GM12878 (cell line): ENCODE measurements at regions not wholly inside any gene's neighbourhood (a gene's known extent, or its start where the extent isn't known, plus 50 kb on each side); places are given as distances from the start of the nearest gene placed in this dataset.

Experiments
- ATAC-seq: fragments of 200-7000 bp; cut with Tn5 transposase; 3 replicates; pipeline ENCODE4 v1.9.1; 2020; ENCODE audit warnings: mild to moderate bottlenecking, moderate library complexity
- BruUV-seq: library from RNA; stranded (reverse); fragments of 400-500 nt; replicated peaks from 2 replicates; lab custom pipeline; 2021; lab: Mats Ljungman, UMichigan
- CTCF ChIA-PET: fragments of 300-600 bp; sonication (Branson Sonifier 250); formaldehyde crosslinking; extraction: SDS; loops from one replicate; lab custom pipeline; 2021; ENCODE audit warnings: inconsistent platforms; lab: Yijun Ruan, JAX
- POLR2A ChIA-PET: fragments of 350-600 bp; formaldehyde crosslinking; extraction: SDS; loops from one replicate; lab custom pipeline; 2021; ENCODE audit warnings: inconsistent platforms; lab: Charles Lee
- RAD21 ChIA-PET: fragments of 300-600 bp; sonication (Branson Sonifier 250); formaldehyde crosslinking; loops from one replicate; lab custom pipeline; 2023; ENCODE audit warnings: antibody characterized with exemption; ENCODE audit not compliant: unreplicated experiment; lab: Charles Lee
- SMC1A ChIA-PET: fragments of 300-600 bp; sonication (Branson Sonifier 250); formaldehyde crosslinking; loops from one replicate; lab custom pipeline; 2023; ENCODE audit not compliant: unreplicated experiment, uncharacterized antibody; lab: Charles Lee
- DNase-seq: peaks from one replicate; pipeline ENCODE4 v3.0.0-alpha.2; 2011; ENCODE audit warnings: low read depth, low spot score
- FAIRE-seq: peaks from 3 replicates; lab custom pipeline; 2011; peaks lifted over from hg19 to GRCh38; lab: Jason Lieb, UNC
- H2AFZ ChIP-seq: 2 replicates; pipeline ENCODE4 v1.6.0; 2011; ENCODE audit warnings: low read depth, low read length, control low read depth; ENCODE audit not compliant: control insufficient read depth
- H3K27ac ChIP-seq: 2 replicates; pipeline ENCODE4 v1.5.1; 2011; ENCODE audit warnings: control low read depth; ENCODE audit not compliant: control insufficient read depth, insufficient read depth
- H3K27me3 ChIP-seq, 2 experiments: replicated peaks in 1 of 2; 2 replicates each; pipeline versions ENCODE4 v1.6.0 to v1.6.1; 2011; ENCODE audit warnings: low read length in 1 of 2; ENCODE audit not compliant: control insufficient read depth in 2 of 2, insufficient read depth in 2 of 2
- H3K36me3 ChIP-seq, 2 experiments: 2 replicates each; pipeline ENCODE4 v1.5.1; 2011; ENCODE audit warnings: low read length in 1 of 2; ENCODE audit not compliant: control insufficient read depth in 2 of 2, insufficient read depth in 2 of 2
- H3K4me1 ChIP-seq: 2 replicates; pipeline ENCODE4 v1.6.1; 2011; ENCODE audit warnings: mild to moderate bottlenecking, low read length, moderate library complexity, mixed read lengths; ENCODE audit not compliant: control insufficient read depth, insufficient read depth
- H3K4me2 ChIP-seq: 2 replicates; pipeline ENCODE4 v1.6.0; 2011; ENCODE audit warnings: control low read depth; ENCODE audit not compliant: control insufficient read depth, insufficient read depth
- H3K4me3 ChIP-seq: fragments of 200-600 bp; sonication (generic); 2 replicates; pipeline ENCODE4 v1.5.1; 2016
- H3K79me2 ChIP-seq: 2 replicates; pipeline ENCODE4 v1.6.0; 2011; ENCODE audit warnings: low read length; ENCODE audit not compliant: control insufficient read depth, insufficient read depth
- H3K9ac ChIP-seq: 2 replicates; pipeline ENCODE4 v1.8.0; 2011; ENCODE audit warnings: low read length, control low read depth, mixed read lengths; ENCODE audit not compliant: control insufficient read depth, insufficient read depth
- H3K9me3 ChIP-seq: replicated peaks from 3 replicates; pipeline ENCODE4 v1.5.1; 2011; ENCODE audit warnings: mild to moderate bottlenecking, low read length; ENCODE audit not compliant: control insufficient read depth, insufficient read depth
- H4K20me1 ChIP-seq: 2 replicates; pipeline ENCODE4 v1.6.0; 2011; ENCODE audit not compliant: control insufficient read depth, insufficient read depth
- FOXM1 ChIP-seq: IDR thresholded peaks from 2 replicates; pipeline ENCODE4 v1.6.1; 2012; ENCODE audit warnings: low read depth, mild to moderate bottlenecking, inconsistent platforms, low read length, moderate library complexity
- JUND ChIP-seq: IDR thresholded peaks from 2 replicates; pipeline ENCODE4 v1.6.1; 2012; ENCODE audit warnings: low read depth, mild to moderate bottlenecking, low read length, improper control_type of control experiment, moderate library complexity
- KDM1A ChIP-seq: fragments of 200-600 bp; sonication (generic); IDR thresholded peaks from 2 replicates; pipeline ENCODE4 v1.6.1; 2016; ENCODE audit warnings: borderline replicate concordance
- KLF5 ChIP-seq: fragments of 450-650 bp; IDR thresholded peaks from 2 replicates; pipeline ENCODE4 v1.6.1; 2014; ENCODE audit warnings: mild to moderate bottlenecking; ENCODE audit not compliant: partially characterized antibody
- MEF2B ChIP-seq: fragments of 450-650 bp; IDR thresholded peaks from 2 replicates; pipeline ENCODE4 v1.6.1; 2018; ENCODE audit warnings: mild to moderate bottlenecking, moderate library complexity; ENCODE audit not compliant: partially characterized antibody, poor library complexity, severe bottlenecking
- NFYB ChIP-seq: IDR thresholded peaks from 2 replicates; pipeline ENCODE4 v1.6.1; 2011; ENCODE audit warnings: low read depth, mild to moderate bottlenecking, low read length, improper control_type of control experiment, moderate library complexity; ENCODE audit not compliant: insufficient read depth
- POLR2A ChIP-seq: IDR thresholded peaks from 2 replicates; pipeline ENCODE4 v1.6.1; 2011; ENCODE audit warnings: low read depth, mild to moderate bottlenecking, low read length
- SIN3A ChIP-seq: IDR thresholded peaks from 2 replicates; pipeline ENCODE4 v1.6.1; 2012; ENCODE audit warnings: low read depth, low read length, improper control_type of control experiment
- SMAD1 ChIP-seq: fragments of 450-650 bp; IDR thresholded peaks from 2 replicates; pipeline ENCODE4 v1.6.1; 2018; ENCODE audit warnings: mild to moderate bottlenecking, low read depth; ENCODE audit not compliant: partially characterized antibody
- SP1 ChIP-seq: IDR thresholded peaks from one replicate; pipeline ENCODE4 v1.6.1; 2011; ENCODE audit warnings: low read depth, low read length
- SUPT20H ChIP-seq: IDR thresholded peaks from 2 replicates; pipeline ENCODE4 v1.6.1; 2011; ENCODE audit warnings: low read depth, mild to moderate bottlenecking, low read length, moderate library complexity, borderline replicate concordance; ENCODE audit not compliant: control insufficient read depth
- SUZ12 ChIP-seq: fragments of 200-600 bp; sonication (generic); IDR thresholded peaks from one replicate; pipeline ENCODE4 v1.6.1; 2018; ENCODE audit warnings: antibody characterized with exemption, mild to moderate bottlenecking; ENCODE audit not compliant: unreplicated experiment
- TCF7 ChIP-seq: IDR thresholded peaks from 2 replicates; pipeline ENCODE4 v1.6.1; 2014; ENCODE audit warnings: antibody characterized with exemption, borderline replicate concordance
- ZNF622 ChIP-seq: fragments of 450-650 bp; IDR thresholded peaks from 2 replicates; pipeline ENCODE4 v1.6.1; 2017; ENCODE audit warnings: mild to moderate bottlenecking, inconsistent platforms
- ZSCAN29 ChIP-seq: fragments of 450-650 bp; IDR thresholded peaks from 2 replicates; pipeline ENCODE4 v1.6.1; 2017; ENCODE audit warnings: mild to moderate bottlenecking, moderate library complexity
- WGBS: methylation state at CpG from one replicate; pipeline ENCODE4 v1.1.6; 2016; ENCODE audit warnings: low lambda C conversion rate; ENCODE audit not compliant: insufficient replicate concordance, insufficient coverage; ENCODE audit errors: missing lambda C conversion rate; 5-methylcytosine and 5-hydroxymethylcytosine counted together
- in situ Hi-C: fragments of 300-500 bp; cut with MboI; formaldehyde crosslinking; loops from 9 replicates; pipeline ENCODE4 v1.14.3; 2018; ENCODE audit warnings: mixed read lengths
- intact Hi-C: fragments of 100-400 bp; cut with micrococcal nuclease; formaldehyde crosslinking; loops from one replicate; pipeline ENCODE4 v1.14.2; 2022; ENCODE audit not compliant: unreplicated experiment
- TF ChIP-seq, protein P1 (sequence below): fragments of 450-650 bp; IDR thresholded peaks from 2 replicates; pipeline ENCODE4 v1.6.1; 2018; ENCODE audit warnings: borderline replicate concordance, mild to moderate bottlenecking; ENCODE audit not compliant: partially characterized antibody
- TF ChIP-seq, protein P2 (sequence below): IDR thresholded peaks from 2 replicates; pipeline ENCODE4 v1.6.1; 2011; ENCODE audit warnings: low read depth, mild to moderate bottlenecking, low read length, moderate library complexity, borderline replicate concordance; ENCODE audit errors: extremely low read depth
- TF ChIP-seq, protein P3 (sequence below): IDR thresholded peaks from 2 replicates; pipeline ENCODE4 v1.6.1; 2012; ENCODE audit warnings: mild to moderate bottlenecking, low read depth, low read length

DNA sequence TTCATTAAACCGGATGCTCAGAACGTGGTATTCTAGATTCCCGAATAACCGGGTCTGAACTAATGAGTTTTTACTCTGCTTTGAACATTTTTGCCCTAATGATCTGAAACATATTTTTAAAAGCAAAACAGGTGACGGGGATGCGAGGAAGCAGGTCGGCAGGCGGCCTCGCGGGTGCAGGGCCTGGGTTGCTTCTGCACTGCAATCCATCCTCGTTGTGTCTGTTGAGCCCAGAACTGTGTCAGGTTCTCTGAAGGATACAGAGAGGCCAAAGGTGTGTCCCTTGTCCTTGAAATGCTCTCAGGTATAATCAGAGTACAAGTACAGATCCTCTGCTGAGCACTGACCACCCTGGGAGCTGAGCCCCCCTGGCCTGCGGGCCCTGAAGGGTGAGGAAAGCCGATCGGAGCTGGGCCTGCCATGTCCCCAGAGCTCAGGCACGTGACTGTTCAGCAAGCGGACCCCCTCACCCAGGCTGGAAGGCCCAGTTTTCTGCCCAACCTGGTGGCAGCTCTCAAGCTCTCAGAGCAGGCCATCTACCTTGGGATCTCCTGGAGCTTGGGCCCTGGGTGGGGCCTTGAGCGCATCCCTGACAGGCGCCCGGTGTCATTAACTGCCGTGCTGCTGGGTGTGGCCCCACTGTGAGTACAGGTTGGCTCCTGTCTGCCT, 151.8 kb downstream of the OLFM1 start:
- no peak for ATAC-seq
- H3K27me3 ChIP-seq, result no peaks in the 10 kb centered on the region; a peak in 1 of 4 replicates

More for the DNA sequence above, 151.8 kb downstream of the OLFM1 start:
- Histone ChIP-seq H3K9ac (no peak overlapping the region), H3K79me2 (no peaks in the 10 kb centered on the region), H4K20me1 (no peaks in the 10 kb centered on the region; the same call in 1 of the 2 replicates)
- FAIRE-seq, result no peak
- no TSS peak for BruUV-seq
- in situ Hi-C loops (no loop called here), intact Hi-C loops (no loop called here)
- ChIA-PET POLR2A (no interaction called here), RAD21 (no interaction called here)
- TF ChIP-seq, protein P1, sequence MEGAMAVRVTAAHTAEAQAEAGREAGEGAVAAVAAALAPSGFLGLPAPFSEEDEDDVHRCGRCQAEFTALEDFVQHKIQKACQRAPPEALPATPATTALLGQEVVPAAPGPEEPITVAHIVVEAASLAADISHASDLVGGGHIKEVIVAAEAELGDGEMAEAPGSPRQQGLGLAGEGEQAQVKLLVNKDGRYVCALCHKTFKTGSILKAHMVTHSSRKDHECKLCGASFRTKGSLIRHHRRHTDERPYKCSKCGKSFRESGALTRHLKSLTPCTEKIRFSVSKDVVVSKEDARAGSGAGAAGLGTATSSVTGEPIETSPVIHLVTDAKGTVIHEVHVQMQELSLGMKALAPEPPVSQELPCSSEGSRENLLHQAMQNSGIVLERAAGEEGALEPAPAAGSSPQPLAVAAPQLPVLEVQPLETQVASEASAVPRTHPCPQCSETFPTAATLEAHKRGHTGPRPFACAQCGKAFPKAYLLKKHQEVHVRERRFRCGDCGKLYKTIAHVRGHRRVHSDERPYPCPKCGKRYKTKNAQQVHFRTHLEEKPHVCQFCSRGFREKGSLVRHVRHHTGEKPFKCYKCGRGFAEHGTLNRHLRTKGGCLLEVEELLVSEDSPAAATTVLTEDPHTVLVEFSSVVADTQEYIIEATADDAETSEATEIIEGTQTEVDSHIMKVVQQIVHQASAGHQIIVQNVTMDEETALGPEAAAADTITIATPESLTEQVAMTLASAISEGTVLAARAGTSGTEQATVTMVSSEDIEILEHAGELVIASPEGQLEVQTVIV, result no peak
- TF ChIP-seq NFYB (no peak), FOXM1 (no peak), POLR2A (no peak), KDM1A (no peak), JUND (no peak), SMAD1 (no peak), ZNF622 (no peak), SIN3A (no peak), KLF5 (no peak), SP1 (no peak), MEF2B (no peak), ZSCAN29 (no peak), TCF7 (no peak), SUPT20H (no peak), SUZ12 (no peak)
- TF ChIP-seq, protein P2, sequence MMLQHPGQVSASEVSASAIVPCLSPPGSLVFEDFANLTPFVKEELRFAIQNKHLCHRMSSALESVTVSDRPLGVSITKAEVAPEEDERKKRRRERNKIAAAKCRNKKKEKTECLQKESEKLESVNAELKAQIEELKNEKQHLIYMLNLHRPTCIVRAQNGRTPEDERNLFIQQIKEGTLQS, result no peak
- TF ChIP-seq, protein P3, sequence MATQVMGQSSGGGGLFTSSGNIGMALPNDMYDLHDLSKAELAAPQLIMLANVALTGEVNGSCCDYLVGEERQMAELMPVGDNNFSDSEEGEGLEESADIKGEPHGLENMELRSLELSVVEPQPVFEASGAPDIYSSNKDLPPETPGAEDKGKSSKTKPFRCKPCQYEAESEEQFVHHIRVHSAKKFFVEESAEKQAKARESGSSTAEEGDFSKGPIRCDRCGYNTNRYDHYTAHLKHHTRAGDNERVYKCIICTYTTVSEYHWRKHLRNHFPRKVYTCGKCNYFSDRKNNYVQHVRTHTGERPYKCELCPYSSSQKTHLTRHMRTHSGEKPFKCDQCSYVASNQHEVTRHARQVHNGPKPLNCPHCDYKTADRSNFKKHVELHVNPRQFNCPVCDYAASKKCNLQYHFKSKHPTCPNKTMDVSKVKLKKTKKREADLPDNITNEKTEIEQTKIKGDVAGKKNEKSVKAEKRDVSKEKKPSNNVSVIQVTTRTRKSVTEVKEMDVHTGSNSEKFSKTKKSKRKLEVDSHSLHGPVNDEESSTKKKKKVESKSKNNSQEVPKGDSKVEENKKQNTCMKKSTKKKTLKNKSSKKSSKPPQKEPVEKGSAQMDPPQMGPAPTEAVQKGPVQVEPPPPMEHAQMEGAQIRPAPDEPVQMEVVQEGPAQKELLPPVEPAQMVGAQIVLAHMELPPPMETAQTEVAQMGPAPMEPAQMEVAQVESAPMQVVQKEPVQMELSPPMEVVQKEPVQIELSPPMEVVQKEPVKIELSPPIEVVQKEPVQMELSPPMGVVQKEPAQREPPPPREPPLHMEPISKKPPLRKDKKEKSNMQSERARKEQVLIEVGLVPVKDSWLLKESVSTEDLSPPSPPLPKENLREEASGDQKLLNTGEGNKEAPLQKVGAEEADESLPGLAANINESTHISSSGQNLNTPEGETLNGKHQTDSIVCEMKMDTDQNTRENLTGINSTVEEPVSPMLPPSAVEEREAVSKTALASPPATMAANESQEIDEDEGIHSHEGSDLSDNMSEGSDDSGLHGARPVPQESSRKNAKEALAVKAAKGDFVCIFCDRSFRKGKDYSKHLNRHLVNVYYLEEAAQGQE, result no peak
- TF ChIP-seq, all 136 proteins: peak for 0
- Histone ChIP-seq H3K4me3 (no peak overlapping the region), H3K4me2 (no peak overlapping the region), H2AFZ (no peak overlapping the region), H3K4me1 (no peaks in the 10 kb centered on the region), H3K9me3 (no peaks in the 10 kb centered on the region), H3K27ac (no peak overlapping the region), H3K36me3 (no peaks in the 10 kb centered on the region)
- ChIA-PET CTCF (no interaction called here), SMC1A (no interaction called here)
- DNase-seq, result no peak
- 49% methylated on average over 20 of the region's 20 CpGs for WGBS
